ENCODE measurements at regions not wholly inside any gene's neighbourhood (a gene's known extent, or its start where the extent isn't known, plus 50 kb on each side); places are given as distances from the start of the nearest gene placed in this dataset.
A peak's percentile ranks its signal among the peaks of the same experiment; 100 is the strongest.

- peaks cover 6 to 15% of the 10 kb centered on the region in 2 experiments; a peak in 3 of 4 replicates for H3K4me1 Mint-ChIP-seq
- Histone ChIP-seq H3K14ac (ENCODE audit: insufficient read depth, low read length) (no peak overlapping the region), H3K27ac (ENCODE audit: insufficient read length, low read depth, low read length) (no peak overlapping the region), H4K5ac (ENCODE audit: insufficient read length, low read depth, low read length) (no peak overlapping the region), H3K18ac (ENCODE audit: insufficient read length, low read depth, low read length) (no peak overlapping the region), H3K56ac (ENCODE audit: insufficient read length, low read depth, low read length) (no peak overlapping the region), H3K9me3 (ENCODE audit: control insufficient read depth, low read depth, low read length) (no peaks in the 10 kb centered on the region), H3K9ac (ENCODE audit: extremely low read depth, insufficient read length, low read length) (no peak overlapping the region), H3K27me3 (ENCODE audit: insufficient read depth, low read length) (no peaks in the 10 kb centered on the region), H2BK12ac (ENCODE audit: insufficient read length, low read depth, low read length) (no peak overlapping the region), H4K91ac (ENCODE audit: insufficient read length, low read depth, low read length) (no peak overlapping the region), H3K4me1 (ENCODE audit: insufficient read depth, low read length) (no peaks in the 10 kb centered on the region), H2BK120ac (ENCODE audit: low read depth, low read length, poor library complexity, severe bottlenecking) (no peak overlapping the region), H3K4ac (ENCODE audit: low read depth, low read length) (no peak overlapping the region), H2BK15ac (ENCODE audit: low read depth, low read length) (no peak overlapping the region), H2BK5ac (ENCODE audit: insufficient read length, low read length) (no peak overlapping the region), H2AFZ (ENCODE audit: low read length) (no peak overlapping the region), H3T11ph (ENCODE audit: low read length) (no peak overlapping the region), H3K79me2 (ENCODE audit: insufficient read depth, low read length) (no peaks in the 10 kb centered on the region), H2AK5ac (ENCODE audit: insufficient read length, low read length) (no peak overlapping the region), H3K23ac (ENCODE audit: insufficient read length, low read depth, low read length) (no peak overlapping the region), H2BK20ac (ENCODE audit: low read depth, low read length, poor library complexity, severe bottlenecking) (no peak overlapping the region), H3K23me2 (ENCODE audit: insufficient read length, low read depth, low read length, poor library complexity, severe bottlenecking) (no peaks in the 10 kb centered on the region), H3K79me1 (ENCODE audit: insufficient read depth, low read depth, low read length, poor library complexity, severe bottlenecking) (no peaks in the 10 kb centered on the region), H3K4me2 (ENCODE audit: insufficient read depth, insufficient read length, low read length) (no peak overlapping the region), H4K20me1 (ENCODE audit: control insufficient read depth, insufficient read depth, insufficient read length) (no peaks in the 10 kb centered on the region), H4K8ac (replicated peaks; ENCODE audit: insufficient read length, low read depth, low read length) (no peak overlapping the region)
- H3K9me3 Mint-ChIP-seq, result peaks cover 3 to 4% of the 10 kb centered on the region in 2 experiments; a peak in 3 of 5 replicates
- no peak overlapping the region for H3K4me3 Mint-ChIP-seq
- H3K36me3 Mint-ChIP-seq (ENCODE audit: insufficient read depth in 1 of 3, low read depth in 3 of 3), result peaks cover 0 to 8% (median 4%) of the 10 kb centered on the region in 3 experiments; a peak in 2 of 7 replicates
- DNase-seq, result no peak
- no peaks in the 10 kb centered on the region for H3K27me3 Mint-ChIP-seq (ENCODE audit: low read depth)
- TF ChIP-seq, protein P1, sequence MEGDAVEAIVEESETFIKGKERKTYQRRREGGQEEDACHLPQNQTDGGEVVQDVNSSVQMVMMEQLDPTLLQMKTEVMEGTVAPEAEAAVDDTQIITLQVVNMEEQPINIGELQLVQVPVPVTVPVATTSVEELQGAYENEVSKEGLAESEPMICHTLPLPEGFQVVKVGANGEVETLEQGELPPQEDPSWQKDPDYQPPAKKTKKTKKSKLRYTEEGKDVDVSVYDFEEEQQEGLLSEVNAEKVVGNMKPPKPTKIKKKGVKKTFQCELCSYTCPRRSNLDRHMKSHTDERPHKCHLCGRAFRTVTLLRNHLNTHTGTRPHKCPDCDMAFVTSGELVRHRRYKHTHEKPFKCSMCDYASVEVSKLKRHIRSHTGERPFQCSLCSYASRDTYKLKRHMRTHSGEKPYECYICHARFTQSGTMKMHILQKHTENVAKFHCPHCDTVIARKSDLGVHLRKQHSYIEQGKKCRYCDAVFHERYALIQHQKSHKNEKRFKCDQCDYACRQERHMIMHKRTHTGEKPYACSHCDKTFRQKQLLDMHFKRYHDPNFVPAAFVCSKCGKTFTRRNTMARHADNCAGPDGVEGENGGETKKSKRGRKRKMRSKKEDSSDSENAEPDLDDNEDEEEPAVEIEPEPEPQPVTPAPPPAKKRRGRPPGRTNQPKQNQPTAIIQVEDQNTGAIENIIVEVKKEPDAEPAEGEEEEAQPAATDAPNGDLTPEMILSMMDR (conservative IDR thresholded peaks at IDR 0.05), result no peak
- peak overlapping the region in 1 of 3 experiments; percentile 88; a peak in 2 of 7 replicates for H3K27ac Mint-ChIP-seq
- WGBS (ENCODE audit: extremely low coverage, insufficient read length, low lambda C conversion rate), result no CpG with 5 or more reads among the region's 3 CpGs
Measured at GRCh38 chr1:233509526-233509925, 104.4 kb upstream of the KCNK1 start.

Measured in H9 (cell line).